Limb (tissue), 2 donors: ENCODE measurements at regions not wholly inside any gene's neighbourhood (a gene's known extent, or its start where the extent isn't known, plus 50 kb on each side); places are given as distances from the start of the nearest gene placed in this dataset.
"Not testable (repeated sequence)": the region's sequence is repeated elsewhere in the genome, so short reads cannot be mapped to it uniquely, and the experiment has no call there.

Experiments used
- DNase-seq, 2 donors: peaks; one replicate each; pipeline ENCODE4 v3.0.0-alpha.2; 2016; ENCODE audit errors: extremely low spot score in 2 of 2

- not testable (repeated sequence) for DNase-seq
Measured at GRCh38 chr7:27457603-27458565, 204.8 kb downstream of the HIBADH start.

- DNase-seq = peak in 1 of 2 donors; percentile 5
Measured at GRCh38 chr7:27459021-27459730, 203.5 kb downstream of the HIBADH start.

GRCh38 chr7:27459731-27460053, 203.0 kb downstream of the HIBADH start:
- peak in 1 of 2 donors; percentile 33 for DNase-seq

- no peak for DNase-seq
Measured at GRCh38 chr7:27462575-27463270, 200.0 kb downstream of the HIBADH start.

GRCh38 chr7:27464970-27465369, 197.7 kb downstream of the HIBADH start:
- DNase-seq = no peak

- DNase-seq = no peak
Measured at GRCh38 chr7:27466703-27467102, 196.0 kb downstream of the HIBADH start.

- no peak for DNase-seq
Measured at GRCh38 chr7:27472043-27472442, 190.6 kb downstream of the HIBADH start.
